ENCODE measurements at regions not wholly inside any gene's neighbourhood (a gene's known extent, or its start where the extent isn't known, plus 50 kb on each side); places are given as distances from the start of the nearest gene placed in this dataset.

DNA sequence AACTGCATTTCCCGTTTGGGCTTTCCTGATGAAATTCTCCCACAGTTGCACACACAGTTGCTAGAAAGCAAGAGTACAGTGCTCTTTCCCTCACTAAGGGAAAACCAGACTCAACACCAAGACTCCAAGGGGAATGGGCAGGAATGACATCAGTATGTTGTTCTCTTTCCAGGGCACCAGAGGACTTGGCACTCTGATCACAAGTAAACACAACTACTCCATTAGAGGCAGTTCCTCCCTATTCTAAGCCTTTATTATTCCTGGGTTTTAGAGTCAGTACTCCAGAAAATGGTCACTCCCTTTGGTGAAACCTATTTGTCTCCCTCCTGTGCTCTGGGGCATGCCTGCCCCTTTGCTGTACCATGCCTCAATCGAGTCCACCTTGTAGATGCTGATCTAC is 52.3 kb upstream of the VGLL4 start:
- intact Hi-C loops (cut with DNase I; ENCODE audit: low total_unique reads): no loop called here
- TF ChIP-seq, protein P1, sequence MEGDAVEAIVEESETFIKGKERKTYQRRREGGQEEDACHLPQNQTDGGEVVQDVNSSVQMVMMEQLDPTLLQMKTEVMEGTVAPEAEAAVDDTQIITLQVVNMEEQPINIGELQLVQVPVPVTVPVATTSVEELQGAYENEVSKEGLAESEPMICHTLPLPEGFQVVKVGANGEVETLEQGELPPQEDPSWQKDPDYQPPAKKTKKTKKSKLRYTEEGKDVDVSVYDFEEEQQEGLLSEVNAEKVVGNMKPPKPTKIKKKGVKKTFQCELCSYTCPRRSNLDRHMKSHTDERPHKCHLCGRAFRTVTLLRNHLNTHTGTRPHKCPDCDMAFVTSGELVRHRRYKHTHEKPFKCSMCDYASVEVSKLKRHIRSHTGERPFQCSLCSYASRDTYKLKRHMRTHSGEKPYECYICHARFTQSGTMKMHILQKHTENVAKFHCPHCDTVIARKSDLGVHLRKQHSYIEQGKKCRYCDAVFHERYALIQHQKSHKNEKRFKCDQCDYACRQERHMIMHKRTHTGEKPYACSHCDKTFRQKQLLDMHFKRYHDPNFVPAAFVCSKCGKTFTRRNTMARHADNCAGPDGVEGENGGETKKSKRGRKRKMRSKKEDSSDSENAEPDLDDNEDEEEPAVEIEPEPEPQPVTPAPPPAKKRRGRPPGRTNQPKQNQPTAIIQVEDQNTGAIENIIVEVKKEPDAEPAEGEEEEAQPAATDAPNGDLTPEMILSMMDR (IDR thresholded peaks at IDR 0.05): no peak
- TF ChIP-seq POLR2A (IDR thresholded peaks at IDR 0.05) (no peak), POLR2AphosphoS5 (IDR thresholded peaks at IDR 0.05) (no peak)
- Histone ChIP-seq H3K36me3 (no peaks in the 10 kb centered on the region), H3K4me1 (no peaks in the 10 kb centered on the region), H3K9me3 (no peaks in the 10 kb centered on the region), H3K4me3 (no peak overlapping the region), H3K27ac (no peak overlapping the region), H3K27me3 (no peaks in the 10 kb centered on the region)
- DNase-seq (ENCODE audit: low spot score in 2 of 2): no peak
